GM18870 (cell line): ENCODE measurements at regions not wholly inside any gene's neighbourhood (a gene's known extent, or its start where the extent isn't known, plus 50 kb on each side); places are given as distances from the start of the nearest gene placed in this dataset.

Experiments
- ATAC-seq: cut with Tn5 transposase; IDR thresholded peaks from one replicate; pipeline ENCODE4 v1.9.1; 2021; ENCODE audit warnings: moderate library complexity; ENCODE audit not compliant: unreplicated experiment

- no peak for ATAC-seq
These were observed 149.7 kb downstream of the CAAP1 start for GRCh38 chr9:26742828-26743476.

GRCh38 chr9:26735160-26735559, 157.4 kb downstream of the CAAP1 start:
- ATAC-seq, result no peak

GRCh38 chr9:26729187-26729586, 163.4 kb downstream of the CAAP1 start:
- no peak for ATAC-seq

- ATAC-seq, result peak; percentile 89
These were observed 165.1 kb downstream of the CAAP1 start for GRCh38 chr9:26727471-26727870.

- no peak for ATAC-seq
These were observed 167.0 kb downstream of the CAAP1 start for GRCh38 chr9:26725573-26725972.

- peak; percentile 50 for ATAC-seq
These were observed 169.1 kb downstream of the CAAP1 start for GRCh38 chr9:26723486-26723885.

GRCh38 chr9:26722755-26723154, 169.8 kb downstream of the CAAP1 start:
- no peak for ATAC-seq

GRCh38 chr9:26710008-26710407, 182.6 kb downstream of the CAAP1 start:
- no peak for ATAC-seq

- no peak for ATAC-seq
These were observed 186.4 kb downstream of the CAAP1 start for GRCh38 chr9:26706223-26706622.

GRCh38 chr9:26695298-26695622, 197.3 kb downstream of the CAAP1 start:
- ATAC-seq, result no peak

- no peak for ATAC-seq
These were observed 198.0 kb downstream of the CAAP1 start for GRCh38 chr9:26694381-26695297.

GRCh38 chr9:26689041-26689440, 203.6 kb downstream of the CAAP1 start:
- ATAC-seq, result no peak

- no peak for ATAC-seq
These were observed 205.2 kb downstream of the CAAP1 start for GRCh38 chr9:26687421-26687820.

- ATAC-seq, result no peak
These were observed 206.8 kb downstream of the CAAP1 start for GRCh38 chr9:26685818-26686217.

- no peak for ATAC-seq
These were observed 208.6 kb downstream of the CAAP1 start for GRCh38 chr9:26684029-26684428.

GRCh38 chr9:26682796-26683496, 209.7 kb downstream of the CAAP1 start:
- ATAC-seq, result no peak

- no peak for ATAC-seq
These were observed 210.6 kb downstream of the CAAP1 start for GRCh38 chr9:26682041-26682440.

GRCh38 chr9:26677965-26678706, 214.5 kb downstream of the CAAP1 start:
- ATAC-seq, result no peak

- ATAC-seq, result no peak
These were observed 217.6 kb downstream of the CAAP1 start for GRCh38 chr9:26675035-26675434.

- ATAC-seq, result no peak
These were observed 219.3 kb downstream of the CAAP1 start for GRCh38 chr9:26673261-26673660.
